Neural cell (in vitro differentiated cells): ENCODE measurements at regions not wholly inside any gene's neighbourhood (a gene's known extent, or its start where the extent isn't known, plus 50 kb on each side); places are given as distances from the start of the nearest gene placed in this dataset.

Experiments used
- CTCF ChIP-seq: fragments of 450-650 bp; IDR thresholded peaks from 2 replicates; pipeline ENCODE4 v1.5.1; 2014; ENCODE audit warnings: antibody characterized with exemption, mild to moderate bottlenecking, moderate library complexity; ENCODE audit not compliant: poor library complexity, severe bottlenecking
- EZH2 ChIP-seq: fragments of 200-600, 300-800 bp; shearing (Covaris generic), sonication (generic); IDR thresholded peaks from 2 replicates; pipeline ENCODE4 v1.6.1; 2014; ENCODE audit warnings: antibody characterized with exemption, low read length, borderline replicate concordance, mild to moderate bottlenecking; ENCODE audit not compliant: insufficient read depth, poor library complexity, severe bottlenecking
- POLR2AphosphoS5 ChIP-seq: IDR thresholded peaks from 2 replicates; pipeline ENCODE4 v1.6.1; 2012

- no peak for TF ChIP-seq CTCF
- no peak for TF ChIP-seq POLR2AphosphoS5
- TF ChIP-seq EZH2: no peak
Measured at GRCh38 chr1:181417915-181418314, 65.4 kb upstream of the CACNA1E start.
